GM12878 (cell line): ENCODE measurements at regions not wholly inside any gene's neighbourhood (a gene's known extent, or its start where the extent isn't known, plus 50 kb on each side); places are given as distances from the start of the nearest gene placed in this dataset.
A peak's percentile ranks its signal among the peaks of the same experiment; 100 is the strongest.

Experiments
- ATAC-seq: fragments of 200-7000 bp; cut with Tn5 transposase; 3 replicates; pipeline ENCODE4 v1.9.1; 2020; ENCODE audit warnings: mild to moderate bottlenecking, moderate library complexity
- BruUV-seq: library from RNA; stranded (reverse); fragments of 400-500 nt; replicated peaks from 2 replicates; lab custom pipeline; 2021; lab: Mats Ljungman, UMichigan
- CTCF ChIA-PET: fragments of 300-600 bp; sonication (Branson Sonifier 250); formaldehyde crosslinking; extraction: SDS; loops from one replicate; lab custom pipeline; 2021; ENCODE audit warnings: inconsistent platforms; lab: Yijun Ruan, JAX
- POLR2A ChIA-PET: fragments of 350-600 bp; formaldehyde crosslinking; extraction: SDS; loops from one replicate; lab custom pipeline; 2021; ENCODE audit warnings: inconsistent platforms; lab: Charles Lee
- RAD21 ChIA-PET: fragments of 300-600 bp; sonication (Branson Sonifier 250); formaldehyde crosslinking; loops from one replicate; lab custom pipeline; 2023; ENCODE audit warnings: antibody characterized with exemption; ENCODE audit not compliant: unreplicated experiment; lab: Charles Lee
- SMC1A ChIA-PET: fragments of 300-600 bp; sonication (Branson Sonifier 250); formaldehyde crosslinking; loops from one replicate; lab custom pipeline; 2023; ENCODE audit not compliant: unreplicated experiment, uncharacterized antibody; lab: Charles Lee
- DNase-seq: peaks from one replicate; pipeline ENCODE4 v3.0.0-alpha.2; 2011; ENCODE audit warnings: low read depth, low spot score
- FAIRE-seq: peaks from 3 replicates; lab custom pipeline; 2011; peaks lifted over from hg19 to GRCh38; lab: Jason Lieb, UNC
- H2AFZ ChIP-seq: 2 replicates; pipeline ENCODE4 v1.6.0; 2011; ENCODE audit warnings: low read depth, low read length, control low read depth; ENCODE audit not compliant: control insufficient read depth
- H3K27ac ChIP-seq: 2 replicates; pipeline ENCODE4 v1.5.1; 2011; ENCODE audit warnings: control low read depth; ENCODE audit not compliant: control insufficient read depth, insufficient read depth
- H3K27me3 ChIP-seq, 2 experiments: replicated peaks in 1 of 2; 2 replicates each; pipeline versions ENCODE4 v1.6.0 to v1.6.1; 2011; ENCODE audit warnings: low read length in 1 of 2; ENCODE audit not compliant: control insufficient read depth in 2 of 2, insufficient read depth in 2 of 2
- H3K36me3 ChIP-seq, 2 experiments: 2 replicates each; pipeline ENCODE4 v1.5.1; 2011; ENCODE audit warnings: low read length in 1 of 2; ENCODE audit not compliant: control insufficient read depth in 2 of 2, insufficient read depth in 2 of 2
- H3K4me1 ChIP-seq: 2 replicates; pipeline ENCODE4 v1.6.1; 2011; ENCODE audit warnings: mild to moderate bottlenecking, low read length, moderate library complexity, mixed read lengths; ENCODE audit not compliant: control insufficient read depth, insufficient read depth
- H3K4me2 ChIP-seq: 2 replicates; pipeline ENCODE4 v1.6.0; 2011; ENCODE audit warnings: control low read depth; ENCODE audit not compliant: control insufficient read depth, insufficient read depth
- H3K4me3 ChIP-seq: fragments of 200-600 bp; sonication (generic); 2 replicates; pipeline ENCODE4 v1.5.1; 2016
- H3K79me2 ChIP-seq: 2 replicates; pipeline ENCODE4 v1.6.0; 2011; ENCODE audit warnings: low read length; ENCODE audit not compliant: control insufficient read depth, insufficient read depth
- H3K9ac ChIP-seq: 2 replicates; pipeline ENCODE4 v1.8.0; 2011; ENCODE audit warnings: low read length, control low read depth, mixed read lengths; ENCODE audit not compliant: control insufficient read depth, insufficient read depth
- H3K9me3 ChIP-seq: replicated peaks from 3 replicates; pipeline ENCODE4 v1.5.1; 2011; ENCODE audit warnings: mild to moderate bottlenecking, low read length; ENCODE audit not compliant: control insufficient read depth, insufficient read depth
- H4K20me1 ChIP-seq: 2 replicates; pipeline ENCODE4 v1.6.0; 2011; ENCODE audit not compliant: control insufficient read depth, insufficient read depth
- ASH2L ChIP-seq: fragments of 300-600, 200-600 bp; sonication (generic); IDR thresholded peaks from 2 replicates; pipeline ENCODE4 v1.6.1; 2017; ENCODE audit warnings: low read depth, mild to moderate bottlenecking, borderline replicate concordance
- CHD4 ChIP-seq: fragments of 200-600 bp; sonication (generic); IDR thresholded peaks from 2 replicates; pipeline ENCODE4 v1.6.1; 2016; ENCODE audit warnings: mild to moderate bottlenecking
- DPF2 ChIP-seq: fragments of 450-650 bp; IDR thresholded peaks from 2 replicates; pipeline ENCODE4 v1.6.1; 2017; ENCODE audit warnings: mild to moderate bottlenecking
- SREBF2 ChIP-seq: IDR thresholded peaks from 2 replicates; pipeline ENCODE4 v1.6.1; 2012; ENCODE audit warnings: mild to moderate bottlenecking, low read length
- SRF ChIP-seq, 2 experiments: IDR thresholded peaks; 2 replicates each; pipeline ENCODE4 v1.6.1; 2011; ENCODE audit warnings: low read depth in 2 of 2, low read length in 2 of 2, mild to moderate bottlenecking in 1 of 2, moderate library complexity in 1 of 2
- SUZ12 ChIP-seq: fragments of 200-600 bp; sonication (generic); IDR thresholded peaks from one replicate; pipeline ENCODE4 v1.6.1; 2018; ENCODE audit warnings: antibody characterized with exemption, mild to moderate bottlenecking; ENCODE audit not compliant: unreplicated experiment
- ZNF217 ChIP-seq: fragments of 450-650 bp; IDR thresholded peaks from 2 replicates; pipeline ENCODE4 v1.6.1; 2017; ENCODE audit warnings: antibody characterized with exemption, mild to moderate bottlenecking
- WGBS: methylation state at CpG from one replicate; pipeline ENCODE4 v1.1.6; 2016; ENCODE audit warnings: low lambda C conversion rate; ENCODE audit not compliant: insufficient replicate concordance, insufficient coverage; ENCODE audit errors: missing lambda C conversion rate; 5-methylcytosine and 5-hydroxymethylcytosine counted together
- in situ Hi-C: fragments of 300-500 bp; cut with MboI; formaldehyde crosslinking; loops from 9 replicates; pipeline ENCODE4 v1.14.3; 2018; ENCODE audit warnings: mixed read lengths
- intact Hi-C: fragments of 100-400 bp; cut with micrococcal nuclease; formaldehyde crosslinking; loops from one replicate; pipeline ENCODE4 v1.14.2; 2022; ENCODE audit not compliant: unreplicated experiment
- TF ChIP-seq, protein P1 (sequence below), 3 experiments: IDR thresholded peaks in 2 of 3; conservative IDR thresholded peaks in 1 of 3; 2 replicates each; pipeline ENCODE4 v1.5.1; 2011; ENCODE audit warnings: low read depth in 3 of 3, low read length in 3 of 3, mild to moderate bottlenecking in 3 of 3, control low read depth in 2 of 3, moderate library complexity in 2 of 3, inconsistent platforms in 1 of 3, mixed read lengths in 1 of 3; ENCODE audit not compliant: control insufficient read depth in 2 of 3, insufficient read depth in 1 of 3; ENCODE audit errors: extremely low read depth in 1 of 3
- TF ChIP-seq, protein P2 (sequence below): IDR thresholded peaks from 2 replicates; pipeline ENCODE4 v1.6.1; 2012; ENCODE audit warnings: low read depth, low read length, improper control_type of control experiment
- TF ChIP-seq, protein P3 (sequence below): fragments of 450-650 bp; IDR thresholded peaks from 2 replicates; pipeline ENCODE4 v1.6.1; 2016; ENCODE audit warnings: mild to moderate bottlenecking, moderate library complexity, borderline replicate concordance

DNA sequence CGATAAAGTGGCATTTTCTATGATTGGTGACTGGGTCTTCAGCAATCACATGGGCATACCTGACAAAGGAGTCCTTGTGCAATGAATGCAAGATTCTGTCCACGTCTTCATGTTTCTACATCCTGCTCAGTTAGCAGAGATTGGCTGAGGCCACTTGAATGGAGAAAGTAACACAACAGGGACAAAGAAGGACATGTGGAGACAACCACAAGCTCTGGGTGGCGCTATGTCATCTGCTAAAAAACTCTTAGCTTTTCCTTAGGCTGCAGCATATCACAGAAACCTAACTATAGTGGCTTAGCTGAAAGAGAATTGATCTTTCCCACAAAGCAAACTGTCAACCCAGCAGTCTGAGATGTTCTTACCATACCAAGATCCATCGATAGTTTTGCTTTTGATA lies 1109.7 kb downstream of the SOCS6 start:
- Histone ChIP-seq H4K20me1 (no peaks in the 10 kb centered on the region), H3K36me3 (no peaks in the 10 kb centered on the region), H3K79me2 (no peaks in the 10 kb centered on the region), H3K27me3 (no peaks in the 10 kb centered on the region), H3K9me3 (no peaks in the 10 kb centered on the region), H2AFZ (no peak overlapping the region), H3K27ac (no peak overlapping the region), H3K4me3 (no peak overlapping the region), H3K9ac (no peak overlapping the region), H3K4me2 (no peak overlapping the region), H3K4me1 (no peaks in the 10 kb centered on the region)
- intact Hi-C loops, result loop anchor here (10.0 kb wide), 1 partner anchor 386 kb away; no protein-coding TSS in a partner anchor
- 11% methylated on average over 4 of the region's 4 CpGs for WGBS
- ATAC-seq (no peak; the same call in 2 of the 3 replicates), FAIRE-seq (no peak), DNase-seq (no peak)
- TF ChIP-seq CHD4, result no peak
- TF ChIP-seq, protein P1, sequence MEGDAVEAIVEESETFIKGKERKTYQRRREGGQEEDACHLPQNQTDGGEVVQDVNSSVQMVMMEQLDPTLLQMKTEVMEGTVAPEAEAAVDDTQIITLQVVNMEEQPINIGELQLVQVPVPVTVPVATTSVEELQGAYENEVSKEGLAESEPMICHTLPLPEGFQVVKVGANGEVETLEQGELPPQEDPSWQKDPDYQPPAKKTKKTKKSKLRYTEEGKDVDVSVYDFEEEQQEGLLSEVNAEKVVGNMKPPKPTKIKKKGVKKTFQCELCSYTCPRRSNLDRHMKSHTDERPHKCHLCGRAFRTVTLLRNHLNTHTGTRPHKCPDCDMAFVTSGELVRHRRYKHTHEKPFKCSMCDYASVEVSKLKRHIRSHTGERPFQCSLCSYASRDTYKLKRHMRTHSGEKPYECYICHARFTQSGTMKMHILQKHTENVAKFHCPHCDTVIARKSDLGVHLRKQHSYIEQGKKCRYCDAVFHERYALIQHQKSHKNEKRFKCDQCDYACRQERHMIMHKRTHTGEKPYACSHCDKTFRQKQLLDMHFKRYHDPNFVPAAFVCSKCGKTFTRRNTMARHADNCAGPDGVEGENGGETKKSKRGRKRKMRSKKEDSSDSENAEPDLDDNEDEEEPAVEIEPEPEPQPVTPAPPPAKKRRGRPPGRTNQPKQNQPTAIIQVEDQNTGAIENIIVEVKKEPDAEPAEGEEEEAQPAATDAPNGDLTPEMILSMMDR (IDR thresholded peaks at IDR 0.05 in 2 of 3, conservative IDR thresholded peaks at IDR 0.05 in 1 of 3; ENCODE audit: control insufficient read depth in 2 of 3, extremely low read depth in 1 of 3, insufficient read depth in 1 of 3, low read depth in 3 of 3, low read length in 3 of 3), result peak in 1 of 3 experiments; percentile 30; a peak in 1 of 6 replicates
- in situ Hi-C loops, result no loop called here
- ChIA-PET SMC1A (interaction anchor here (0.7 to 1.8 kb wide), 6 partner anchors 10 to 1148 kb away, joined by 3 to 7 read pairs (median 4); partner anchors contain the start of gene CBLN2), POLR2A (no interaction called here), RAD21 (interaction anchor here (1.1 to 1.6 kb wide), 4 partner anchors 9 to 1149 kb away, joined by 4 to 6 read pairs (median 4); partner anchors contain the start of gene CBLN2), CTCF (interaction anchor here (0.7 to 2.7 kb wide), 11 partner anchors 9 to 1273 kb away, joined by 3 to 17 read pairs (median 4); partner anchors contain the start of gene CBLN2)
- no TSS peak for BruUV-seq

DNA sequence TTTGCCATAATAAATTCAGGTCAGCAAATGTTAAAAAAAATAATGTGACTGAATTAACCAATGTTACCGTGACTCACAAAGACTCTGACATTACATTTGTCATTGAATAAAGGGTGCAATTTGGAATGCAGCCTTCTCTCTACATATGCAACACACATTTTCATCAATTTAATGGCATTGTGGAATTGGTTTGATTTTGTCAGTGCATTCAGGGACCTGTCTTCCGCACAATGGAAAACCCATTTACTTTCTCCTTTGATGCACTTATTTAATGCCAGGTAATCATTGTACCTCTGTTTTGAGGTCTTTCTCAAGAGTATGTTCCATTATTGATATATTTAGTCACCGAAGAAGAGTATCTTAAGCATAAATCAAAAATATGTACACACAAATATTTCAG lies 1099.3 kb downstream of the SOCS6 start:
- in situ Hi-C loops (no loop called here), intact Hi-C loops (no loop called here)
- ATAC-seq, result no peak
- no peak overlapping the region for H3K4me2 ChIP-seq
- H3K9me3 ChIP-seq, result no peaks in the 10 kb centered on the region
- H4K20me1 ChIP-seq, result no peaks in the 10 kb centered on the region
- no peak overlapping the region for H3K27ac ChIP-seq
- H3K4me3 ChIP-seq, result no peak overlapping the region
- H3K36me3 ChIP-seq, result no peaks in the 10 kb centered on the region
- FAIRE-seq, result no peak
- no peak overlapping the region for H2AFZ ChIP-seq
- ChIA-PET CTCF (no interaction called here), SMC1A (no interaction called here), POLR2A (no interaction called here), RAD21 (no interaction called here)
- H3K9ac ChIP-seq, result no peak overlapping the region
- 43% methylated on average over 3 of the region's 3 CpGs for WGBS
- no peaks in the 10 kb centered on the region for H3K79me2 ChIP-seq
- H3K4me1 ChIP-seq, result no peaks in the 10 kb centered on the region
- BruUV-seq, result no TSS peak
- no peak for DNase-seq
- no peaks in the 10 kb centered on the region for H3K27me3 ChIP-seq
- TF ChIP-seq SUZ12, result no peak
- no peak for TF ChIP-seq ZNF217
- TF ChIP-seq SRF (IDR thresholded peaks at IDR 0.05; ENCODE audit: low read depth in 2 of 2, low read length in 2 of 2), result no peak
- TF ChIP-seq ASH2L, result no peak
- TF ChIP-seq, protein P2, sequence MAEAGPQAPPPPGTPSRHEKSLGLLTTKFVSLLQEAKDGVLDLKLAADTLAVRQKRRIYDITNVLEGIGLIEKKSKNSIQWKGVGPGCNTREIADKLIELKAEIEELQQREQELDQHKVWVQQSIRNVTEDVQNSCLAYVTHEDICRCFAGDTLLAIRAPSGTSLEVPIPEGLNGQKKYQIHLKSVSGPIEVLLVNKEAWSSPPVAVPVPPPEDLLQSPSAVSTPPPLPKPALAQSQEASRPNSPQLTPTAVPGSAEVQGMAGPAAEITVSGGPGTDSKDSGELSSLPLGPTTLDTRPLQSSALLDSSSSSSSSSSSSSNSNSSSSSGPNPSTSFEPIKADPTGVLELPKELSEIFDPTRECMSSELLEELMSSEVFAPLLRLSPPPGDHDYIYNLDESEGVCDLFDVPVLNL, result no peak
- no peak for TF ChIP-seq SREBF2
- no peak for TF ChIP-seq DPF2
- TF ChIP-seq, protein P3, sequence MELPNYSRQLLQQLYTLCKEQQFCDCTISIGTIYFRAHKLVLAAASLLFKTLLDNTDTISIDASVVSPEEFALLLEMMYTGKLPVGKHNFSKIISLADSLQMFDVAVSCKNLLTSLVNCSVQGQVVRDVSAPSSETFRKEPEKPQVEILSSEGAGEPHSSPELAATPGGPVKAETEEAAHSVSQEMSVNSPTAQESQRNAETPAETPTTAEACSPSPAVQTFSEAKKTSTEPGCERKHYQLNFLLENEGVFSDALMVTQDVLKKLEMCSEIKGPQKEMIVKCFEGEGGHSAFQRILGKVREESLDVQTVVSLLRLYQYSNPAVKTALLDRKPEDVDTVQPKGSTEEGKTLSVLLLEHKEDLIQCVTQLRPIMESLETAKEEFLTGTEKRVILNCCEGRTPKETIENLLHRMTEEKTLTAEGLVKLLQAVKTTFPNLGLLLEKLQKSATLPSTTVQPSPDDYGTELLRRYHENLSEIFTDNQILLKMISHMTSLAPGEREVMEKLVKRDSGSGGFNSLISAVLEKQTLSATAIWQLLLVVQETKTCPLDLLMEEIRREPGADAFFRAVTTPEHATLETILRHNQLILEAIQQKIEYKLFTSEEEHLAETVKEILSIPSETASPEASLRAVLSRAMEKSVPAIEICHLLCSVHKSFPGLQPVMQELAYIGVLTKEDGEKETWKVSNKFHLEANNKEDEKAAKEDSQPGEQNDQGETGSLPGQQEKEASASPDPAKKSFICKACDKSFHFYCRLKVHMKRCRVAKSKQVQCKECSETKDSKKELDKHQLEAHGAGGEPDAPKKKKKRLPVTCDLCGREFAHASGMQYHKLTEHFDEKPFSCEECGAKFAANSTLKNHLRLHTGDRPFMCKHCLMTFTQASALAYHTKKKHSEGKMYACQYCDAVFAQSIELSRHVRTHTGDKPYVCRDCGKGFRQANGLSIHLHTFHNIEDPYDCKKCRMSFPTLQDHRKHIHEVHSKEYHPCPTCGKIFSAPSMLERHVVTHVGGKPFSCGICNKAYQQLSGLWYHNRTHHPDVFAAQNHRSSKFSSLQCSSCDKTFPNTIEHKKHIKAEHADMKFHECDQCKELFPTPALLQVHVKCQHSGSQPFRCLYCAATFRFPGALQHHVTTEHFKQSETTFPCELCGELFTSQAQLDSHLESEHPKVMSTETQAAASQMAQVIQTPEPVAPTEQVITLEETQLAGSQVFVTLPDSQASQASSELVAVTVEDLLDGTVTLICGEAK, result no peak
